22Rv1 (cell line): ENCODE measurements at regions not wholly inside any gene's neighbourhood (a gene's known extent, or its start where the extent isn't known, plus 50 kb on each side); places are given as distances from the start of the nearest gene placed in this dataset.
"Not testable (repeated sequence)": the region's sequence is repeated elsewhere in the genome, so short reads cannot be mapped to it uniquely, and the experiment has no call there.

Experiments
- H3K27ac ChIP-seq: fragments of 450-650 bp; 2 replicates; pipeline ENCODE4 v1.5.1; 2017
- ZFX ChIP-seq: fragments of 450-650 bp; IDR thresholded peaks from 2 replicates; pipeline ENCODE4 v1.6.1; 2017; ENCODE audit warnings: antibody characterized with exemption, borderline replicate concordance
- TF ChIP-seq, protein P1 (sequence below): fragments of 450-650 bp; IDR thresholded peaks from 2 replicates; pipeline ENCODE4 v1.5.1; 2017; ENCODE audit warnings: mild to moderate bottlenecking

DNA sequence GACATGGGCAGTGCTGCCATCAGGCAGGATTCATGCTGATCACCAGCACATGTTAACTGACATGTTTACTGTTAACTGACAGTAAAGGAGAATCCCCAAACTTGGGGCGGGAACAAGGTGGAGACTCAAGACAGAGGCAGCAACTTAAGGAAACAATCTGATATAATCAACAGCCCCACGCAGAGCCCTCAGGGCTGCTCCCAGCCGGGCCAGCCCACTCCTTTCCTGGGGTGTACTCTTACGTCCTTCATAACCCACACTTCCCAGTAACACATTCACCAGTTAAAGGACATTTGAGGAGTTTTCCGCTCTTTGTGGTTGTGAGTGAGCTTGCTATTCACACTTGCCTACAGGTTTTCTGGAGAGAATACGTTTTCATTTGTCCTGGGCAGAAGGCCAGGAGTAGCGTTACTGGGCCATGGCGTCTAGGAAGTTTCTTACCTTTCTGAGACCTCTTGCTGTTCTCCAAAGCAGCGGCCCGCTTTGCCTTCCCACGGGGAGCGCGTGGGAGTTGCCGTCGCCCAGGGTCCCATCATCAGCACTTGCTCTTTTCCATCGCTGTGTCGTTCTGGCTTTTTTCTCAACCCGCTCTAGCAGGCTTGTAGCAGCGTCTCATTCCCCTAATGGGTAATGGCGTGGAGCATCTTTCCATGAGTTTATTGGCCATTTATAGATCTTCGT is 56.4 kb downstream of the FOXF2 start:
- TF ChIP-seq ZFX = no peak
- TF ChIP-seq, protein P1, sequence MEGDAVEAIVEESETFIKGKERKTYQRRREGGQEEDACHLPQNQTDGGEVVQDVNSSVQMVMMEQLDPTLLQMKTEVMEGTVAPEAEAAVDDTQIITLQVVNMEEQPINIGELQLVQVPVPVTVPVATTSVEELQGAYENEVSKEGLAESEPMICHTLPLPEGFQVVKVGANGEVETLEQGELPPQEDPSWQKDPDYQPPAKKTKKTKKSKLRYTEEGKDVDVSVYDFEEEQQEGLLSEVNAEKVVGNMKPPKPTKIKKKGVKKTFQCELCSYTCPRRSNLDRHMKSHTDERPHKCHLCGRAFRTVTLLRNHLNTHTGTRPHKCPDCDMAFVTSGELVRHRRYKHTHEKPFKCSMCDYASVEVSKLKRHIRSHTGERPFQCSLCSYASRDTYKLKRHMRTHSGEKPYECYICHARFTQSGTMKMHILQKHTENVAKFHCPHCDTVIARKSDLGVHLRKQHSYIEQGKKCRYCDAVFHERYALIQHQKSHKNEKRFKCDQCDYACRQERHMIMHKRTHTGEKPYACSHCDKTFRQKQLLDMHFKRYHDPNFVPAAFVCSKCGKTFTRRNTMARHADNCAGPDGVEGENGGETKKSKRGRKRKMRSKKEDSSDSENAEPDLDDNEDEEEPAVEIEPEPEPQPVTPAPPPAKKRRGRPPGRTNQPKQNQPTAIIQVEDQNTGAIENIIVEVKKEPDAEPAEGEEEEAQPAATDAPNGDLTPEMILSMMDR = no peak
- H3K27ac ChIP-seq = no peak overlapping the region

DNA sequence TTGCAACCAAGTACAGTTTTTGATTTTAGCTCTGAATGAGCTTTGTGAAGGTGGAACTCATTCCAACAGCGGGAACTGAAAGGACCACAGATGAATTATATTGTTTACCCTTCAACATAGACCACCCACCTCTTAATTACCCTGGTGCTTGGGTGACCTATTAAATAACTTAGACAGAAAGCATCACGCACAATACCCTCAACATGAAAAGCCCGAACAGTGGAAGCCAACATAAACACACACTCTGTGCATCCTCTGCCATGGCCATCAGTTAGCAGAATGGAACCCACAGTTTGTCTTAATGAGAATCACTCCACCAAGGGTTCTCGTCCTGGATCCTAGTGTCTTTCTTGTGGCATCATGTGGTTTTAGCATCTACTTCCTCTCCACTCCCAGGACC is 60.5 kb downstream of the FOXF2 start:
- no peak for TF ChIP-seq ZFX

DNA sequence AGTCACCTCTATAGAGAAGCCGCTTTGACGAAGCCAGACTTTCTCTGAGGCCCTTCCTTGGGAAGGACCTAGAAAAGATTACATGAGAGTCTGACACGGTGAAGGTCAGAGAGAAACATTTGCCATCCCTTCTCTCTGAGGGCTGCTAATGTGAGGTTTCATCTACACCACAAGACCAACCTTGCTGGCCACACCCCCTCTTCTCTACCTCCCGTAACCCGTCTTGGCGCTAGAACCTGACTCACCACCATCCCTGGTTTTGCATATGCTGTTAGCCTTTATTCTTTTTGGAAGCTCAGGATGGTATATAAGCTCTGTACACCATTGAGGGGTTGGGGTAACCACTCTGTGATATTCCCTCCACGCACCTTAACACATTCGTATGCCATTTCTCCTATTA is 63.6 kb downstream of the FOXF2 start:
- TF ChIP-seq ZFX = no peak
- TF ChIP-seq, protein P1 = no peak
- no peak overlapping the region for H3K27ac ChIP-seq

More for the DNA sequence above, 60.5 kb downstream of the FOXF2 start:
- no peak overlapping the region for H3K27ac ChIP-seq

DNA sequence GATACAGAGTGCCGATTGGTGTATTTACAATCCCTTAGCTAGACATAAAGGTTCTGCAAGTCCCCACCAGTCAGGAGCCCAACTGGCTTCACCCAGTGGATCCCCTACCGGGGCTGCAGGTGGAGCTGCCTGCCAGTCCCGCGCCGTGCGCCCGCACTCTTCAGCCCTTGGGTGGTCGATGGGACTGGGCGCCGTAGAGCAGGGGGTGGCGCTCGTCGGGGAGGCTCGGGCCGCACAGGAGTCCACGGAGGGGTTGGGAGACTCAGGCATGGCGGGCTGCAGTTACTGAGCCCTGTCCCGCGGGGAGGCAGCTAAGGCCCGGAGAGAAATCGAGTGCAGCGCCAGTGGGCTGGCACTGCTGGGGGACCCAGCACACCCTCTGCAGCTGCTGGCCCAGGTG is 67.4 kb downstream of the FOXF2 start:
- H3K27ac ChIP-seq = not testable (repeated sequence)

DNA sequence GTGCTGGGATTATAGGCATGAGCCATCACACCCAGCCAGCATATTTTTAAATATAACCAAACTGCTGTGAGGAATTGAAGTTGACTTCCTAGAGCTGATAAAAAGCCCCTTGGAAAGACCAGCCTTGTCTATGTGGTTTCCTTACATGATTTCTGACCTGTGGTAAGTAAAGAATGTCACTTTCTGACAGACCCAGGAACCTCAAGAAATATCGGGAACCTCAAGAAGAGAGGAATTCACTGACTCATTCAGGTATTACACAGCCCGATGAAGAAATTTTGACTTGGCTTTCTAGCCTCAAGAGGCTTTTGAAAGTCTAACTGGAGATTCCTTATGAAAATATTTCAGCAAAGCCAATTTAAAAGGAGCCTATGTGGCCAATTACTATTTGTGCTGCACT is 71.8 kb downstream of the FOXF2 start:
- no peak overlapping the region for H3K27ac ChIP-seq

DNA sequence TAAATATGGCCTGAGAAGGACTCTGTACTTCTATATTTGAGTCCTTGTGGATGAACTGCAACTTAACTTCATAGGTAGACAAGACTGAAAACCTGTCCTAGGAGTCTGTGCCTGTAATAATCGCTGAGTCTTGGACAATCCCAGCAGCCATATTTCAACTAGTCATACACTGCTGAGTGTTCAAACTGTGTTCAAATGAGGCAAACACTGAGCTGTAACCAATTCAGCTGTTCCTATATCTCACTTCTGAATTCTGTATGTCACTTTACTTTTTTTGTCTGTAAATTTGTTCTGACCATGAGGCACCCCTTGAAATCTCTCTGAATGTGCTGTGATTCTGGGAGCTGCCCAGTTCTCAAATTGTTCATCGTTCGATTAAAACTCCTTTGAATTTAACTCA is 72.4 kb downstream of the FOXF2 start:
- H3K27ac ChIP-seq = no peak overlapping the region
- TF ChIP-seq, protein P1 = no peak

More for the DNA sequence above, 71.8 kb downstream of the FOXF2 start:
- TF ChIP-seq, protein P1 = no peak
- TF ChIP-seq ZFX = no peak

DNA sequence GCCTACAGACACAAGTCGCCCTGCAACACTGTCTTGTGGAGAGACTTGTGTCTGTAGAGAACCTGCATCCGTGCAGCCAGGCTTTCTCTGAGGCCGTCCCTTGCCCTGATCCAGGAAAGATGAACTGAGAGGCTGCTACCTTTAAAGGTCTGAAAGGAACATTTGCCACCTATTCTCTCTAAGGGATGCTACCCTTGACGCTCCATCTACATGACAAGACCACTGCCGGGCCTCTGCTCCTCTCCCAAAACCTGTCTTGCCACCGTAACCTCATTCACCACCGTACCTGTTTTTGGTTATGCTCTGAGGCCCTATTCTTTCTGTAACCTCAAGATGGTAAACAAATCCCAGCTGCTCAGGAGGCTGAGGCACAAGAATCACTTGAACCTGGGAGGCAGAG is 73.9 kb downstream of the FOXF2 start:
- H3K27ac ChIP-seq = no peak overlapping the region
- TF ChIP-seq, protein P1 = no peak
- no peak for TF ChIP-seq ZFX

DNA sequence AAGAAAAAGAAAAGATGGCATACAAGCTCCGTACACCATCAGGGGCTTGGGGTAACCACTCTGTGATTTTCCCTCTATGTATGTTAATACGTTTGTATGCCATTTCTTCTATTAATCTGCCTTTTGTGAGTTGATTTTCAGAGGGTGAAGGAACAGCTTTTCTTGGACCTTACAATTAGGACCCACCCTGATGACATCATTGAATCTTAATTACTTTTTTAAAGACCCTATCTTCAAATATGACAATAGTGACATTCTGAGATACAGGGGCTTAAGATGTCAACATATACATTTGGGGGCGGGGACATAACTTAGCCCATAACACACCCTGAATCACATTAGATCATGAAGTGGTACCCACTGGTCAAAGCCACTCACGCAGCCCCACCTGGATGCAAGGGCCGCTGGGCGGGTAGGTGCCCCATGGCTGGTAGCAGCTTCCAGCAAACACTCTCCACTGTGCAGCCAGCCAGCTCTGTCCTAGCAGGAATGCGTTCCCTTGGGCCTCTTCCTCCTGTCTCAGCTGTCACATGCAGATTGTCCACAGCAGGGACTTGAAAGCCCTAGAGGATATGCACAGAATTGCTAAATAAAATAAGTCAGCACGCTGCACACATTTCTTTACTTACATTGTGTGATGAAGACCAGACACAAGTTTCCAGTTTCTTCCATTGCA is 74.5 kb downstream of the FOXF2 start:
- H3K27ac ChIP-seq = no peak overlapping the region
- TF ChIP-seq, protein P1 = no peak
- no peak for TF ChIP-seq ZFX
